ENCODE measurements at regions not wholly inside any gene's neighbourhood (a gene's known extent, or its start where the extent isn't known, plus 50 kb on each side); places are given as distances from the start of the nearest gene placed in this dataset.

- H3K4me1 ChIP-seq (ENCODE audit: control insufficient read depth, low read depth, low read length) = peaks cover 3% of the 10 kb centered on the region
- no peaks in the 10 kb centered on the region for H3K9me3 ChIP-seq (ENCODE audit: control insufficient read depth, low read depth, low read length)
- no peak overlapping the region for H3K4me3 ChIP-seq (ENCODE audit: low read length)
- no peaks in the 10 kb centered on the region for H3K27me3 ChIP-seq (ENCODE audit: control insufficient read depth, insufficient read depth, low read length)
- H3K9ac ChIP-seq (ENCODE audit: low read length) = no peak overlapping the region
- H3K27ac ChIP-seq (ENCODE audit: low read length) = no peak overlapping the region
- no peaks in the 10 kb centered on the region for H3K36me3 ChIP-seq (ENCODE audit: control insufficient read depth, low read depth, low read length)
Observed at GRCh38 chr13:79799059-79799867, 318.3 kb downstream of the NDFIP2 start.

GRCh38 chr13:79796136-79796535 is 315.2 kb downstream of the NDFIP2 start:
- H3K27me3 ChIP-seq (ENCODE audit: control insufficient read depth, insufficient read depth, low read length) = no peaks in the 10 kb centered on the region
- no peak overlapping the region for H3K9ac ChIP-seq (ENCODE audit: low read length)
- no peaks in the 10 kb centered on the region for H3K36me3 ChIP-seq (ENCODE audit: control insufficient read depth, low read depth, low read length)
- no peak overlapping the region for H3K4me3 ChIP-seq (ENCODE audit: low read length)
- no peak overlapping the region for H3K27ac ChIP-seq (ENCODE audit: low read length)
- H3K9me3 ChIP-seq (ENCODE audit: control insufficient read depth, low read depth, low read length) = no peaks in the 10 kb centered on the region
- H3K4me1 ChIP-seq (ENCODE audit: control insufficient read depth, low read depth, low read length) = no peaks in the 10 kb centered on the region

GRCh38 chr13:79794931-79795330 is 314.0 kb downstream of the NDFIP2 start:
- Histone ChIP-seq H3K27me3 (ENCODE audit: control insufficient read depth, insufficient read depth, low read length) (no peaks in the 10 kb centered on the region), H3K9me3 (ENCODE audit: control insufficient read depth, low read depth, low read length) (no peaks in the 10 kb centered on the region), H3K4me3 (ENCODE audit: low read length) (no peak overlapping the region), H3K4me1 (ENCODE audit: control insufficient read depth, low read depth, low read length) (no peaks in the 10 kb centered on the region), H3K36me3 (ENCODE audit: control insufficient read depth, low read depth, low read length) (no peaks in the 10 kb centered on the region), H3K9ac (ENCODE audit: low read length) (no peak overlapping the region), H3K27ac (ENCODE audit: low read length) (no peak overlapping the region)

DNA sequence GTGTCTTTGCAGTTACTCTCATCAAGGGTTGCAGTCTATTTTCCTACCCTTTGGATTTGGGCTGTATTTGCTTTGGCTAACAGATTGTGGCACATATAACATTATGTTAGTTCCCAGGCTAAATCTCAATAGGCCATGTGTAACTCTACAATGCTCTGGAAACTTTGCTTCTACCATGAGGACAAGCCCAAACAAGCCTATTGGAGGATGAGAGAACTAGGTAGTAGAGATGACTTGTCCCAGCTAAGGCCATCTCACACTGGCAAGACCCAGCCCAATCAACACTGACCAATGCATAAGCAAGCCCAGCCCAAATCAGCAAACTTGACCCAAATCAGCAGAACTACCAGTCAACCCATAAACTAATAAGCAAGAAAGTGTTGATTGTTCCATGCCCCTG is 311.8 kb downstream of the NDFIP2 start:
- Histone ChIP-seq H3K9me3 (ENCODE audit: control insufficient read depth, low read depth, low read length) (no peaks in the 10 kb centered on the region), H3K4me3 (ENCODE audit: low read length) (no peak overlapping the region), H3K27ac (ENCODE audit: low read length) (no peak overlapping the region)

GRCh38 chr13:79791471-79792042 is 310.6 kb downstream of the NDFIP2 start:
- Histone ChIP-seq H3K4me3 (ENCODE audit: low read length) (no peak overlapping the region), H3K27me3 (ENCODE audit: control insufficient read depth, insufficient read depth, low read length) (no peaks in the 10 kb centered on the region), H3K9me3 (ENCODE audit: control insufficient read depth, low read depth, low read length) (no peaks in the 10 kb centered on the region), H3K4me1 (ENCODE audit: control insufficient read depth, low read depth, low read length) (no peaks in the 10 kb centered on the region), H3K27ac (ENCODE audit: low read length) (no peak overlapping the region), H3K36me3 (ENCODE audit: control insufficient read depth, low read depth, low read length) (no peaks in the 10 kb centered on the region), H3K9ac (ENCODE audit: low read length) (no peak overlapping the region)

More for the DNA sequence above, 311.8 kb downstream of the NDFIP2 start:
- Histone ChIP-seq H3K9ac (ENCODE audit: low read length) (no peak overlapping the region), H3K27me3 (ENCODE audit: control insufficient read depth, insufficient read depth, low read length) (no peaks in the 10 kb centered on the region), H3K4me1 (ENCODE audit: control insufficient read depth, low read depth, low read length) (no peaks in the 10 kb centered on the region), H3K36me3 (ENCODE audit: control insufficient read depth, low read depth, low read length) (no peaks in the 10 kb centered on the region)

- Histone ChIP-seq H3K4me1 (ENCODE audit: control insufficient read depth, low read depth, low read length) (peaks cover 32% of the 10 kb centered on the region), H3K36me3 (ENCODE audit: control insufficient read depth, low read depth, low read length) (no peaks in the 10 kb centered on the region), H3K27me3 (ENCODE audit: control insufficient read depth, insufficient read depth, low read length) (no peaks in the 10 kb centered on the region), H3K4me3 (ENCODE audit: low read length) (no peak overlapping the region), H3K9me3 (ENCODE audit: control insufficient read depth, low read depth, low read length) (no peaks in the 10 kb centered on the region), H3K27ac (ENCODE audit: low read length) (no peak overlapping the region), H3K9ac (ENCODE audit: low read length) (no peak overlapping the region)
Observed at GRCh38 chr13:79786176-79786575, 305.2 kb downstream of the NDFIP2 start.

GRCh38 chr13:79782541-79783205 is 301.7 kb downstream of the NDFIP2 start:
- Histone ChIP-seq H3K27me3 (ENCODE audit: control insufficient read depth, insufficient read depth, low read length) (no peaks in the 10 kb centered on the region), H3K36me3 (ENCODE audit: control insufficient read depth, low read depth, low read length) (no peaks in the 10 kb centered on the region), H3K9ac (ENCODE audit: low read length) (peak overlapping the region; percentile 75), H3K4me3 (ENCODE audit: low read length) (peak overlapping the region; percentile 11), H3K9me3 (ENCODE audit: control insufficient read depth, low read depth, low read length) (no peaks in the 10 kb centered on the region), H3K4me1 (ENCODE audit: control insufficient read depth, low read depth, low read length) (peaks cover 46% of the 10 kb centered on the region), H3K27ac (ENCODE audit: low read length) (peak overlapping the region; percentile 94)

DNA sequence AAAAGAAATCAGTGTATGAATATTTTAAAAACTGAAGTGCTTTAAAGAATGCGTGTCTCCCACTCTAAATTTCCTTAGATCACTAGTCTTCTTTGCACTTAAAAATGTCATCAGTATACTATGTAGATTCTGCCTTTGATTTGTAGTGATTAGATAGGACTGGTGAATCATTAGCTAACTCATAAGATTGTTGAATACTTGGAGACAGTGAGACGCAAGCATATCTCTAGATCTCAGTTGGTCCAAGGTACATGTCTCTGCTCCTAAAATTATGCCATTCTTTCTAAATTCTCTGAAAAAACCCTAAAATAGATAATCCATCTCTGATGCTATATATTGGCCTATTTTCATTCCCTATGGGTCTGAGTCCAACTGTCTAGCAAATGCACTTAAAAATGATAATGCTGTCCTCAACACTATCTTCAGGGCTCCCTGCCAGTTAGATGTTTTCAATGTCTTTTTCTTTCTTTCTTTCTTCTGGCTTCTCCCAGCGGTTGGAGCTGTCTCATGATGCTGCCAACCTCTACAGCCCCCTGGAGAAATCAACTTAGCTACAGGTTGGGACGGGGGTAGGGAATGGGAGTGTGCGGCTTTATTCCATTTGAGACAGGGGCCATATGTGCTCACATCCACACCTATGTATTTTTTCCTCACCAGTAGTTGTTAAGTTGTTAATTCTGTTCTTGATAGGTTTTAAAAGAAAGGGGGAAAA is 301.0 kb downstream of the NDFIP2 start:
- H3K27ac ChIP-seq (ENCODE audit: low read length) = peak overlapping the region; percentile 67
- no peaks in the 10 kb centered on the region for H3K36me3 ChIP-seq (ENCODE audit: control insufficient read depth, low read depth, low read length)
- no peaks in the 10 kb centered on the region for H3K9me3 ChIP-seq (ENCODE audit: control insufficient read depth, low read depth, low read length)
- peaks cover 46% of the 10 kb centered on the region for H3K4me1 ChIP-seq (ENCODE audit: control insufficient read depth, low read depth, low read length)
- H3K9ac ChIP-seq (ENCODE audit: low read length) = peak overlapping the region; percentile 44
- no peaks in the 10 kb centered on the region for H3K27me3 ChIP-seq (ENCODE audit: control insufficient read depth, insufficient read depth, low read length)
- peak overlapping the region; percentile 11 for H3K4me3 ChIP-seq (ENCODE audit: low read length)

DNA sequence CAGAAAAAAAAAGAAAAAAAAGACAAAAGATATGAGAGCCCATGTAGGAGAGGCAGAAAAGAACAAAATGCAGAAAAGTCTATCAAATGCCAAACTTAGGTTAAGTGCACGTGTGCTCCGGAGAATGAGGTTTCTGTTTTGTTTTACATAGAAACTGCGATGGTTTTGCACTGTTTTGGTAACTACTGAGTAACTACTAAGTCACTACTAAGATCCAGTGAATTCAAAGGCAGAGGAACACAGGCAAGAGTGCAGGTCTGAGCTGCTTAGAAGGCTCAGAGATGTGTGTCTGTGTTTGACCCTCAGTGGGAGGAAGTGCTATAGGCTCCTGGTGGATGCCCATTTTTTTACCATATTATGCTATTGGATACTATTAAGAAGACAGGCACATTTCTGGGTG is 299.3 kb downstream of the NDFIP2 start:
- Histone ChIP-seq H3K4me3 (ENCODE audit: low read length) (no peak overlapping the region), H3K27ac (ENCODE audit: low read length) (no peak overlapping the region), H3K9ac (ENCODE audit: low read length) (no peak overlapping the region), H3K27me3 (ENCODE audit: control insufficient read depth, insufficient read depth, low read length) (no peaks in the 10 kb centered on the region), H3K36me3 (ENCODE audit: control insufficient read depth, low read depth, low read length) (no peaks in the 10 kb centered on the region), H3K4me1 (ENCODE audit: control insufficient read depth, low read depth, low read length) (peaks cover 58% of the 10 kb centered on the region), H3K9me3 (ENCODE audit: control insufficient read depth, low read depth, low read length) (no peaks in the 10 kb centered on the region)

- Histone ChIP-seq H3K27ac (ENCODE audit: low read length) (no peak overlapping the region), H3K27me3 (ENCODE audit: control insufficient read depth, insufficient read depth, low read length) (no peaks in the 10 kb centered on the region), H3K4me3 (ENCODE audit: low read length) (no peak overlapping the region), H3K4me1 (ENCODE audit: control insufficient read depth, low read depth, low read length) (peaks cover 57% of the 10 kb centered on the region), H3K9me3 (ENCODE audit: control insufficient read depth, low read depth, low read length) (no peaks in the 10 kb centered on the region), H3K36me3 (ENCODE audit: control insufficient read depth, low read depth, low read length) (no peaks in the 10 kb centered on the region), H3K9ac (ENCODE audit: low read length) (no peak overlapping the region)
Observed at GRCh38 chr13:79779761-79780160, 298.8 kb downstream of the NDFIP2 start.

DNA sequence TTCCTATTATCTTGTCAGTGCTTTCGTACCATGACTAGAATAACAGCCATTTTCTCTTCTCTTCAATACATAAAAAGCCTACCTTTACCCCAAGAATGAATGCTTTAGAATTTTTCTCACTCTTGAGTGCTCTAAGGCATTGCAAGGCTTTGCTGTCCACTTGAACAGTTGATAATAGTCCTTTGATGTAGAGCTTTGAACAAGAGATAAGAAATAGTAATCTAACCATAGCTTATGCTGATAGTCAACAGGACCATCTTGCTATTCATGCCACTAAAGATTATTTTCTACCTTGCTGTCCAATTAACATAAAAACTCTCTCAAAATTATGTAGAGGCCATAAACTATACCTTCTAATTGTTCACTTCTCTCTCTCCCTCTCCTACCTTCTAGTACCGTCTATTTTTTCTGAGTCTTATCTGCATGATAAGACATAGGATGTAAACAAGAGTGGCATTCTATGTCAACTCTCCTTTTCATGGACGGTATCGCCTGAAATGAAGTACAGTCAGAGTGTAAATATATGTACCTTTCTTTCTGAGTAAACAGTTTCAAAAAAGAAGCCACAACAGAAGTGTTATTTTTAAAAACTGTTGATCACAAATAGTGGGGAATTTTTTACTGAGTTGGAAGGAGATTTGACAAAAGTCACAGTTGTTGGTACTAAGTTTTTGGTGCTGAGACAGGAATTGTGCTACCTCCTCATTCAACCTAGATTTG is 297.9 kb downstream of the NDFIP2 start:
- Histone ChIP-seq H3K9me3 (ENCODE audit: control insufficient read depth, low read depth, low read length) (no peaks in the 10 kb centered on the region), H3K4me3 (ENCODE audit: low read length) (no peak overlapping the region), H3K27ac (ENCODE audit: low read length) (no peak overlapping the region), H3K36me3 (ENCODE audit: control insufficient read depth, low read depth, low read length) (no peaks in the 10 kb centered on the region), H3K27me3 (ENCODE audit: control insufficient read depth, insufficient read depth, low read length) (no peaks in the 10 kb centered on the region), H3K4me1 (ENCODE audit: control insufficient read depth, low read depth, low read length) (peaks cover 51% of the 10 kb centered on the region), H3K9ac (ENCODE audit: low read length) (no peak overlapping the region)
